Gastrocnemius medialis (tissue), 4 donors: ENCODE measurements at regions not wholly inside any gene's neighbourhood (a gene's known extent, or its start where the extent isn't known, plus 50 kb on each side); places are given as distances from the start of the nearest gene placed in this dataset.

Experiments used
- ATAC-seq, 2 donors: fragments of 150-250 bp; one replicate each; pipeline ENCODE4 v1.9.1; 2016
- DNase-seq, 2 donors: peaks; one replicate each; pipeline ENCODE4 v3.0.0-alpha.2; 2019
- H3K27ac ChIP-seq, 4 donors: fragments of 200-600 bp; sonication (generic); 1 replicate in 1 of 4; 2 replicates in 3 of 4; pipeline ENCODE4 v1.5.1; 2016 to 2018; ENCODE audit warnings: mild to moderate bottlenecking in 2 of 4, moderate library complexity in 1 of 4
- H3K27me3 ChIP-seq, 3 donors: fragments of 200-600 bp; sonication (generic) in 2 of 3; 1 replicate in 1 of 3; 2 replicates in 2 of 3; pipeline versions ENCODE4 v1.5.1 to v1.6.0; 2016 to 2019; ENCODE audit warnings: mild to moderate bottlenecking in 1 of 3, moderate library complexity in 1 of 3
- H3K36me3 ChIP-seq, 2 donors: fragments of 200-600 bp; sonication (generic) in 1 of 2; one replicate each; pipeline ENCODE4 v1.5.1; 2017 to 2018
- H3K4me1 ChIP-seq, 2 donors: fragments of 200-600 bp; sonication (generic) in 1 of 2; one replicate each; pipeline ENCODE4 v1.5.1; 2016 to 2017; ENCODE audit warnings: mild to moderate bottlenecking in 2 of 2
- H3K4me3 ChIP-seq, 4 donors: fragments of 200-600 bp; sonication (generic) in 3 of 4; 1 replicate in 1 of 4; 2 replicates in 3 of 4; pipeline ENCODE4 v1.5.1; 2016 to 2019; ENCODE audit warnings: mild to moderate bottlenecking in 2 of 4
- H3K9me3 ChIP-seq, 3 donors: fragments of 200-600 bp; sonication (generic) in 2 of 3; 1 replicate in 1 of 3; 2 replicates in 2 of 3; pipeline ENCODE4 v1.5.1; 2016 to 2019
- POLR2A ChIP-seq, 2 donors: fragments of 450-650 bp; IDR thresholded peaks; one replicate each; pipeline ENCODE4 v1.6.1; 2017; ENCODE audit warnings: antibody characterized with exemption in 2 of 2, mild to moderate bottlenecking in 2 of 2, moderate library complexity in 2 of 2
- in situ Hi-C, 4 donors: fragments of 200-750 bp; cut with MboI; loops; one replicate each; pipeline versions ENCODE4 v1.15.0 to v1.8.0; 2017; ENCODE audit warnings: low sequenced_read_pairs in 4 of 4
- intact Hi-C: fragments of 100-400 bp; cut with DNase I; formaldehyde crosslinking; loops from one replicate; pipeline ENCODE4 v1.15.1; 2023; ENCODE audit warnings: low total_unique reads
- TF ChIP-seq, protein P1 (sequence below), 5 experiments: fragments of 450-650 bp in 3 of 5; fragments of 200-600 bp in 2 of 5; sonication (generic) in 2 of 5; IDR thresholded peaks in 4 of 5; conservative IDR thresholded peaks in 1 of 5; 1 replicate in 4 of 5; 2 replicates in 1 of 5; pipeline ENCODE4 v1.5.1; 2016 to 2019; ENCODE audit warnings: antibody characterized with exemption in 5 of 5, mild to moderate bottlenecking in 3 of 5, moderate library complexity in 3 of 5

DNA sequence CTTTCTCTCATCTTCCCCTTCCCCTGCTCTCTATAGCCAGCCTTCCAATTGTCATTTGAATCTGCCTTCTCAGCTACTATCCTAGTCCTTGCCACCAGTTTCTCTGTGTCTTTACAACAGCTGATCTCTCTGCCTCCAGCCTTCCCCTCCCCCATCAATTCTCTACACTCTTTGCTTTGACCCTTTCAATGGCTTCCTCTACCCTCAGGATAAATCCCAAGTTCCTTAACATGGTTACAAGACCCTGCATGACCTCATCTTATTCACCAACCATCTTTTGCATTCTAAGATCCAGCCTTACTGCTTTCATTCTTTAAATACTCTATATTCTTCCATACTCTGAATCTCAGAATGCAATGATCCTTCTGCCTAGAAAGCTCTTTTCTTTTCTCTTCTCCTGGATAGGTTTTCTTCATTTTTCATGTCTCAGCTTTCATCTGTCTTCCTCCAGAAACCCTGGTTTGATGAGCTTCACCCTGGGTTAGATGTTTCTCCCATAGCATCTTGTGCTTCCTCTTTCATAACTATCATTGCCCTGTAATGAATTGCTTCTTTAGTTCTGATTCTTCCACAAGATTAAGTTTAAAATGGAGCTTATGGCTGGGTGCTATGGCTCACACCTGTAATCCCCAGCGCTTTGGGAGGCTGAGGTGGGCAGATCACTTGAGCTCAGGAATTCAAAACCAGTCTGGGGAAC, 58.6 kb upstream of the ZSWIM6 start:
- no peak for DNase-seq
- intact Hi-C loops (no loop called here), in situ Hi-C loops (no loop called here)
- no peak for ATAC-seq
- Histone ChIP-seq H3K4me1 (no peaks in the 10 kb centered on the region), H3K36me3 (no peaks in the 10 kb centered on the region), H3K27me3 (no peaks in the 10 kb centered on the region), H3K9me3 (no peaks in the 10 kb centered on the region), H3K27ac (no peak overlapping the region), H3K4me3 (no peak overlapping the region)
- TF ChIP-seq POLR2A (IDR thresholded peaks at IDR 0.05), result no peak
- TF ChIP-seq, protein P1, sequence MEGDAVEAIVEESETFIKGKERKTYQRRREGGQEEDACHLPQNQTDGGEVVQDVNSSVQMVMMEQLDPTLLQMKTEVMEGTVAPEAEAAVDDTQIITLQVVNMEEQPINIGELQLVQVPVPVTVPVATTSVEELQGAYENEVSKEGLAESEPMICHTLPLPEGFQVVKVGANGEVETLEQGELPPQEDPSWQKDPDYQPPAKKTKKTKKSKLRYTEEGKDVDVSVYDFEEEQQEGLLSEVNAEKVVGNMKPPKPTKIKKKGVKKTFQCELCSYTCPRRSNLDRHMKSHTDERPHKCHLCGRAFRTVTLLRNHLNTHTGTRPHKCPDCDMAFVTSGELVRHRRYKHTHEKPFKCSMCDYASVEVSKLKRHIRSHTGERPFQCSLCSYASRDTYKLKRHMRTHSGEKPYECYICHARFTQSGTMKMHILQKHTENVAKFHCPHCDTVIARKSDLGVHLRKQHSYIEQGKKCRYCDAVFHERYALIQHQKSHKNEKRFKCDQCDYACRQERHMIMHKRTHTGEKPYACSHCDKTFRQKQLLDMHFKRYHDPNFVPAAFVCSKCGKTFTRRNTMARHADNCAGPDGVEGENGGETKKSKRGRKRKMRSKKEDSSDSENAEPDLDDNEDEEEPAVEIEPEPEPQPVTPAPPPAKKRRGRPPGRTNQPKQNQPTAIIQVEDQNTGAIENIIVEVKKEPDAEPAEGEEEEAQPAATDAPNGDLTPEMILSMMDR (IDR thresholded peaks at IDR 0.05 in 4 of 5, conservative IDR thresholded peaks at IDR 0.05 in 1 of 5), result no peak

DNA sequence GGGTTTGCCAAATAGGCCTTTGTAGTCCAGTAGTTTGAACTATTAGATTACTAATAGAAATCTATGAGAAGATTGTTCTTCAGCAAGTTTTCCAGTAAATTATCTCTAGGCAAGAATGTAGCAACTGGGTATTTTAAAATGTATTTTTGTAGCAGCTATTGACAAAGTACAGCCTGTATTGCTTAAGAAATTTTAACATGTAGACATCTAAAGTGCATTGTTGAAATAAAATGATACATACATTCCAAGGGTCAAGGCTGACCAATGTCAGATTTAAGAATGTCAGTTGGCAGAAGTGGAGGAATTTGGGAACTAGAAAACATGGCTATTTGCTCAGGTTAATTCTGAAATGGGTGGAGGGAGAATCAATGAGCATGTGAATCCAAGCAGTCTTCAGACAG, 57.5 kb upstream of the ZSWIM6 start:
- Histone ChIP-seq H3K4me1 (no peaks in the 10 kb centered on the region), H3K9me3 (no peaks in the 10 kb centered on the region), H3K27ac (no peak overlapping the region), H3K4me3 (no peak overlapping the region), H3K36me3 (no peaks in the 10 kb centered on the region), H3K27me3 (no peaks in the 10 kb centered on the region)
- intact Hi-C loops (no loop called here), in situ Hi-C loops (no loop called here)
- no peak for TF ChIP-seq POLR2A (IDR thresholded peaks at IDR 0.05)
- TF ChIP-seq, protein P1 (IDR thresholded peaks at IDR 0.05 in 4 of 5, conservative IDR thresholded peaks at IDR 0.05 in 1 of 5), result no peak
- ATAC-seq (no peak), DNase-seq (no peak)

DNA sequence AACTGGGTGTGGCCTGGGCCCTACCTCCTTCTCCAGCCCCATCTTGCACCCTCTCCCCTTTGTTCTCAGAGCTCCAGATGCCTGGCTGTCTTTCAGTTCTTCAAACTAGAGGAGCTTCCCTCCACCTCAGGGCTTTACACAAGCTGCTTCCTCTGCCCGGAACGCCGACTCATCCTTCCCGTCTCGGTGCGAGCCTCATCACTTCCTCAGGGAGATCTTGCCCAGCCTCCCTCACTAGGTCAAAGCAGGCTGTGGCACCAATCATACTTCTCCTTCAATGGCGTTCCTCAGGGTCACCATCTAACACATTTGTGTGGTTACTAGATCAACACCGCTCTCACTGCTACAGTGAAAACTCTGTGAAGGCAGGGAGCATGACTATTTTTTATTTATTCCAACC, 56.2 kb upstream of the ZSWIM6 start:
- H3K36me3 ChIP-seq, result no peaks in the 10 kb centered on the region
- TF ChIP-seq, protein P1 (IDR thresholded peaks at IDR 0.05 in 4 of 5, conservative IDR thresholded peaks at IDR 0.05 in 1 of 5), result no peak
- no peak for TF ChIP-seq POLR2A (IDR thresholded peaks at IDR 0.05)
- no peaks in the 10 kb centered on the region for H3K9me3 ChIP-seq
- H3K27me3 ChIP-seq, result no peaks in the 10 kb centered on the region
- intact Hi-C loops, result no loop called here
- peaks cover 0 to 4% of the 10 kb centered on the region in 2 donors for H3K4me1 ChIP-seq
- in situ Hi-C loops, result no loop called here
- DNase-seq, result peak; percentile 31 to 41
- ATAC-seq, result no peak
- H3K27ac ChIP-seq, result no peak overlapping the region
- no peak overlapping the region for H3K4me3 ChIP-seq

DNA sequence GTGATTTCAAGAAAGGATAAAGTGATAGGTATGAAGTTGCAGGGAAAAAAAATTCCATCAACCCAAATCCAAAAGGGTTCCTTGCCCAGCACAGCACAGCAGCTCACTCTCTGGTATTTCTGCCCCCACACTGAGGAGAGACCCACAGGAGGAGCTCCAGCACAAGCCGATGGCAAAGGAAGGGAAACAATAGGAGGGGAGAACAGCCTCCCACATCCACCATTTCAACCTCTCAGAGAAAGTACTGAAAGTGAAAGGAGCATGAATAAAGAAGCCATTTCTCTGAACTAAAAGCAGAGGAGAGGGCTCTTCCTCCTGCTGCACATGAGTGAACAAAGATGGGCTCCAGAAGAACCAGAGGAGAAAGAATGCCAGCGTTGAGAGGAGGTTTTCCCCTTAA, 54.9 kb upstream of the ZSWIM6 start:
- intact Hi-C loops (no loop called here), in situ Hi-C loops (no loop called here)
- H3K9me3 ChIP-seq, result no peaks in the 10 kb centered on the region
- H3K27ac ChIP-seq, result no peak overlapping the region
- no peak overlapping the region for H3K4me3 ChIP-seq
- TF ChIP-seq, protein P1 (IDR thresholded peaks at IDR 0.05 in 4 of 5, conservative IDR thresholded peaks at IDR 0.05 in 1 of 5), result peak in 2 of 5 experiments; percentile 7 to 17
- no peak for TF ChIP-seq POLR2A (IDR thresholded peaks at IDR 0.05)
- ATAC-seq (no peak), DNase-seq (no peak)
- H3K27me3 ChIP-seq, result no peaks in the 10 kb centered on the region
- H3K36me3 ChIP-seq, result no peaks in the 10 kb centered on the region
- H3K4me1 ChIP-seq, result peaks cover 0 to 7% of the 10 kb centered on the region in 2 donors

DNA sequence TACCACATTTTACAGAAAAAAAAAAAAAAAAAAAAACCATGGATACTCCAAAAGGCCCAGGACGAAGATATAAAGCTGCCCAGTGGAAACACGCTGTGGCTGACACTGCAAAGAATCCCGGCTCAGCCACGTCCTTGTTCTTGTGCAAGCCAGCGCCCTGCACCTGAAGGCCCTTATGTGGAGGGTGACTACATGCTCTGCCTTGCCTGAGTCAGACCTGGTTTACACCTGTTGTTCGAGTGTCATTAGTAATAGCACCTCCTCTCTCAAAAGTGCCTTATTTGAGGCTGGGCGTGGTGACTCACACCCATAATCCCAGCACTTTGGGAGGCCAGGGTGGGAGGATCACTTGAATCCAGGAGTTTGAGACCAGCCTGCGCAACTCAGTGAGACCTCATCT, 54.3 kb upstream of the ZSWIM6 start:
- no peak for ATAC-seq
- DNase-seq, result no peak
- TF ChIP-seq POLR2A (IDR thresholded peaks at IDR 0.05), result no peak
- TF ChIP-seq, protein P1 (IDR thresholded peaks at IDR 0.05 in 4 of 5, conservative IDR thresholded peaks at IDR 0.05 in 1 of 5), result no peak
- Histone ChIP-seq H3K4me1 (peaks cover 0 to 7% of the 10 kb centered on the region in 2 donors), H3K27ac (no peak overlapping the region), H3K4me3 (no peak overlapping the region), H3K27me3 (no peaks in the 10 kb centered on the region), H3K36me3 (no peaks in the 10 kb centered on the region), H3K9me3 (no peaks in the 10 kb centered on the region)
- in situ Hi-C loops (no loop called here), intact Hi-C loops (no loop called here)
